Mesendoderm (in vitro differentiated cells): ENCODE measurements at regions not wholly inside any gene's neighbourhood (a gene's known extent, or its start where the extent isn't known, plus 50 kb on each side); places are given as distances from the start of the nearest gene placed in this dataset.
A peak's percentile ranks its signal among the peaks of the same experiment; 100 is the strongest.

Experiments
- DNase-seq: peaks from one replicate; pipeline ENCODE4 v3.0.0; 2013
- H2AK5ac ChIP-seq: 2 replicates; pipeline ENCODE4 v1.6.1; 2013; ENCODE audit warnings: low read length, inconsistent platforms
- H2BK120ac ChIP-seq: 2 replicates; pipeline ENCODE4 v1.6.1; 2013; ENCODE audit warnings: low read depth, mild to moderate bottlenecking, low read length, moderate library complexity, mixed read lengths
- H2BK15ac ChIP-seq: replicated peaks from 2 replicates; pipeline ENCODE4 v1.6.1; 2013; ENCODE audit warnings: low read depth, mild to moderate bottlenecking, moderate library complexity
- H2BK5ac ChIP-seq: 2 replicates; pipeline ENCODE4 v1.6.1; 2013; ENCODE audit warnings: low read length, inconsistent platforms
- H3K18ac ChIP-seq: 2 replicates; pipeline ENCODE4 v1.6.1; 2013; ENCODE audit warnings: mild to moderate bottlenecking, low read length, mixed read lengths
- H3K23ac ChIP-seq: one replicate; pipeline ENCODE4 v1.6.1; 2013; ENCODE audit warnings: low read length
- H3K27ac ChIP-seq: 2 replicates; pipeline ENCODE4 v1.5.1; 2013; ENCODE audit warnings: low read depth, mild to moderate bottlenecking, inconsistent platforms, low read length, moderate library complexity
- H3K27me3 ChIP-seq: 2 replicates; pipeline ENCODE4 v1.6.1; 2013; ENCODE audit warnings: low read length, control low read depth, mild to moderate bottlenecking, inconsistent platforms; ENCODE audit not compliant: insufficient read depth, poor library complexity
- H3K36me3 ChIP-seq: 2 replicates; pipeline ENCODE4 v1.6.1; 2013; ENCODE audit warnings: low read length, inconsistent platforms; ENCODE audit not compliant: control insufficient read depth, insufficient read depth
- H3K4ac ChIP-seq: one replicate; pipeline ENCODE4 v1.6.1; 2013; ENCODE audit warnings: low read depth, mild to moderate bottlenecking, low read length, moderate library complexity
- H3K4me1 ChIP-seq: 2 replicates; pipeline ENCODE4 v1.6.1; 2013; ENCODE audit warnings: low read depth, low read length, inconsistent platforms; ENCODE audit not compliant: control insufficient read depth
- H3K4me2 ChIP-seq: 2 replicates; pipeline ENCODE4 v1.6.1; 2013; ENCODE audit warnings: low read length
- H3K4me3 ChIP-seq: 2 replicates; pipeline ENCODE4 v1.5.1; 2013; ENCODE audit warnings: mild to moderate bottlenecking, low read length
- H3K56ac ChIP-seq: one replicate; pipeline ENCODE4 v1.6.1; 2013; ENCODE audit warnings: low read length
- H3K79me1 ChIP-seq: 2 replicates; pipeline ENCODE4 v1.6.1; 2013; ENCODE audit warnings: low read length, inconsistent platforms
- H3K79me2 ChIP-seq: 2 replicates; pipeline ENCODE4 v1.6.1; 2013; ENCODE audit warnings: mild to moderate bottlenecking, low read length; ENCODE audit not compliant: control insufficient read depth, insufficient read depth
- H3K9ac ChIP-seq: 2 replicates; pipeline ENCODE4 v1.6.1; 2013; ENCODE audit warnings: low read length, inconsistent platforms
- H4K5ac ChIP-seq: one replicate; pipeline ENCODE4 v1.6.1; 2013; ENCODE audit warnings: low read length
- H4K8ac ChIP-seq: one replicate; pipeline ENCODE4 v1.6.1; 2013; ENCODE audit warnings: low read depth, mild to moderate bottlenecking, control low read depth, low read length, moderate library complexity
- WGBS: extraction: QIAGEN DNeasy Blood & Tissue Kit; methylation state at CpG from one replicate; pipeline ENCODE4 v1.1.7; 2013; ENCODE audit warnings: low lambda C conversion rate, missing lambda C conversion rate; ENCODE audit not compliant: insufficient coverage; ENCODE audit errors: extremely low coverage; 5-methylcytosine and 5-hydroxymethylcytosine counted together

DNA sequence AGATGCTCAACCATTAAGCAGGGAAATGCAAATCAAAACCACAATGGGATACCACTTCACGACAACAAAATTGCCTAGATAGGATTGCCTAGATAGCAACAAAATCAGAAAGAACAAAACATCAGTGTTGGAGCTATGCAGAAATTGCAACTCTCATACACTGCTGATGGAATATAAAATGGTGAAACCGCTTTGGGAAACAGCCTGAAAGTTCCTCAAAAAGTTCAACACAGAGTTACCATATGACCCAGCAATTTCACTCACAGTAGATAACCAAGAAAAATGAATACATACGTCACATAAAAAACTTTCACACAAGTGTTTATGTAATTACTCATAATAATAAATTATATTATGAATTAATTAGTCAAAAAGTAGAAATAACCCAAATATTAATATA, 78.3 kb downstream of the MAFB start:
- Histone ChIP-seq H3K27me3 (no peaks in the 10 kb centered on the region), H2AK5ac (no peak overlapping the region), H4K5ac (no peak overlapping the region), H3K79me2 (no peaks in the 10 kb centered on the region), H3K18ac (no peak overlapping the region), H2BK5ac (no peak overlapping the region), H3K4ac (no peak overlapping the region), H4K8ac (no peak overlapping the region), H3K4me2 (no peak overlapping the region), H3K4me3 (no peak overlapping the region), H3K36me3 (no peaks in the 10 kb centered on the region), H2BK15ac (no peak overlapping the region), H3K23ac (no peak overlapping the region), H2BK120ac (no peak overlapping the region), H3K79me1 (no peaks in the 10 kb centered on the region), H3K4me1 (peaks cover 4% of the 10 kb centered on the region), H3K27ac (no peak overlapping the region), H3K9ac (no peak overlapping the region), H3K56ac (no peak overlapping the region)
- no CpG with 5 or more reads among the region's 3 CpGs for WGBS
- DNase-seq = no peak

- no peaks in the 10 kb centered on the region for H3K79me2 ChIP-seq
- H3K56ac ChIP-seq = no peak overlapping the region
- no peak overlapping the region for H2BK120ac ChIP-seq
- no peaks in the 10 kb centered on the region for H3K36me3 ChIP-seq
- H4K8ac ChIP-seq = no peak overlapping the region
- no peak overlapping the region for H3K4me2 ChIP-seq
- no peak overlapping the region for H2AK5ac ChIP-seq
- H3K4ac ChIP-seq = no peak overlapping the region
- H3K27me3 ChIP-seq = no peaks in the 10 kb centered on the region
- H3K79me1 ChIP-seq = no peaks in the 10 kb centered on the region
- no peak overlapping the region for H3K18ac ChIP-seq
- no peak for DNase-seq
- H3K9ac ChIP-seq = no peak overlapping the region
- no peak overlapping the region for H3K23ac ChIP-seq
- H2BK5ac ChIP-seq = no peak overlapping the region
- H3K4me3 ChIP-seq = no peak overlapping the region
- no peak overlapping the region for H3K27ac ChIP-seq
- no CpG with 5 or more reads among the region's 5 CpGs for WGBS
- H2BK15ac ChIP-seq = no peak overlapping the region
- no peak overlapping the region for H4K5ac ChIP-seq
- H3K4me1 ChIP-seq = peaks cover 4% of the 10 kb centered on the region
These were observed 81.1 kb downstream of the MAFB start for GRCh38 chr20:40607927-40608326.

GRCh38 chr20:40606660-40607059, 82.4 kb downstream of the MAFB start:
- Histone ChIP-seq H2BK120ac (no peak overlapping the region), H4K5ac (no peak overlapping the region), H3K18ac (no peak overlapping the region), H3K23ac (no peak overlapping the region), H3K27ac (no peak overlapping the region), H2AK5ac (no peak overlapping the region), H3K4me2 (no peak overlapping the region), H3K56ac (no peak overlapping the region), H2BK15ac (no peak overlapping the region), H3K79me1 (no peaks in the 10 kb centered on the region), H3K4me1 (peaks cover 4% of the 10 kb centered on the region), H3K36me3 (no peaks in the 10 kb centered on the region), H3K4me3 (no peak overlapping the region), H3K79me2 (no peaks in the 10 kb centered on the region), H3K27me3 (no peaks in the 10 kb centered on the region), H4K8ac (no peak overlapping the region), H3K9ac (no peak overlapping the region), H3K4ac (no peak overlapping the region), H2BK5ac (no peak overlapping the region)
- no CpG with 5 or more reads among the region's 2 CpGs for whole genome bisulfite sequencing
- peak; percentile 51 for DNase-seq

GRCh38 chr20:40606237-40606636, 82.8 kb downstream of the MAFB start:
- no CpG with 5 or more reads among the region's 3 CpGs for WGBS
- H3K27ac ChIP-seq = no peak overlapping the region

GRCh38 chr20:40604416-40604815, 84.6 kb downstream of the MAFB start:
- no peaks in the 10 kb centered on the region for H3K27me3 ChIP-seq
- H3K27ac ChIP-seq = no peak overlapping the region
- H2BK5ac ChIP-seq = no peak overlapping the region
- no peak overlapping the region for H3K4me2 ChIP-seq
- H3K36me3 ChIP-seq = no peaks in the 10 kb centered on the region
- no peaks in the 10 kb centered on the region for H3K79me2 ChIP-seq
- no peak overlapping the region for H3K4ac ChIP-seq
- no peak overlapping the region for H2BK120ac ChIP-seq
- H3K4me1 ChIP-seq = peaks cover 4% of the 10 kb centered on the region
- DNase-seq = no peak
- no CpG with 5 or more reads among the region's 5 CpGs for WGBS
- H3K79me1 ChIP-seq = no peaks in the 10 kb centered on the region
- no peak overlapping the region for H2BK15ac ChIP-seq
- no peak overlapping the region for H4K5ac ChIP-seq
- no peak overlapping the region for H3K4me3 ChIP-seq
- no peak overlapping the region for H3K56ac ChIP-seq
- H3K18ac ChIP-seq = no peak overlapping the region
- H3K23ac ChIP-seq = no peak overlapping the region
- no peak overlapping the region for H4K8ac ChIP-seq
- no peak overlapping the region for H3K9ac ChIP-seq
- H2AK5ac ChIP-seq = no peak overlapping the region

More at GRCh38 chr20:40606237-40606636, 82.8 kb downstream of the MAFB start:
- Histone ChIP-seq H3K9ac (no peak overlapping the region), H3K18ac (no peak overlapping the region), H3K79me2 (no peaks in the 10 kb centered on the region), H4K5ac (no peak overlapping the region), H3K4me3 (no peak overlapping the region), H2AK5ac (no peak overlapping the region), H3K4me2 (no peak overlapping the region), H3K4ac (no peak overlapping the region), H4K8ac (no peak overlapping the region), H2BK5ac (no peak overlapping the region), H3K23ac (no peak overlapping the region), H3K36me3 (no peaks in the 10 kb centered on the region), H2BK120ac (no peak overlapping the region), H3K79me1 (no peaks in the 10 kb centered on the region), H3K27me3 (no peaks in the 10 kb centered on the region), H2BK15ac (no peak overlapping the region), H3K4me1 (peaks cover 4% of the 10 kb centered on the region), H3K56ac (peak overlapping the region; percentile 38)
- DNase-seq = no peak

- Histone ChIP-seq H3K4me3 (no peak overlapping the region), H3K4me2 (no peak overlapping the region), H3K36me3 (no peaks in the 10 kb centered on the region), H2BK5ac (no peak overlapping the region), H3K56ac (no peak overlapping the region), H3K27me3 (no peaks in the 10 kb centered on the region), H2BK120ac (no peak overlapping the region), H4K5ac (no peak overlapping the region), H3K27ac (no peak overlapping the region), H3K18ac (no peak overlapping the region), H2BK15ac (no peak overlapping the region), H3K4me1 (peaks cover 4% of the 10 kb centered on the region), H4K8ac (no peak overlapping the region), H2AK5ac (no peak overlapping the region), H3K79me1 (no peaks in the 10 kb centered on the region), H3K23ac (no peak overlapping the region), H3K4ac (no peak overlapping the region), H3K79me2 (no peaks in the 10 kb centered on the region), H3K9ac (no peak overlapping the region)
- DNase-seq = no peak
- 100% methylated on average over 1 of the region's 3 CpGs for WGBS
These were observed 85.9 kb downstream of the MAFB start for GRCh38 chr20:40603057-40603651.
